ENCODE measurements at regions not wholly inside any gene's neighbourhood (a gene's known extent, or its start where the extent isn't known, plus 50 kb on each side); places are given as distances from the start of the nearest gene placed in this dataset.

- TF ChIP-seq POU2F2 (IDR thresholded peaks at IDR 0.05; ENCODE audit: low read depth, low read length) = no peak
- no peak for TF ChIP-seq SPI1 (IDR thresholded peaks at IDR 0.05; ENCODE audit: low read depth, low read length)
- TF ChIP-seq POLR2A (IDR thresholded peaks at IDR 0.05; ENCODE audit: low read depth, low read length) = no peak
- FAIRE-seq (no peak), DNase-seq (ENCODE audit: insufficient read length, low spot score) (no peak)
Observed at GRCh38 chr3:34396956-34397355, 598.5 kb downstream of the PDCD6IP start.

DNA sequence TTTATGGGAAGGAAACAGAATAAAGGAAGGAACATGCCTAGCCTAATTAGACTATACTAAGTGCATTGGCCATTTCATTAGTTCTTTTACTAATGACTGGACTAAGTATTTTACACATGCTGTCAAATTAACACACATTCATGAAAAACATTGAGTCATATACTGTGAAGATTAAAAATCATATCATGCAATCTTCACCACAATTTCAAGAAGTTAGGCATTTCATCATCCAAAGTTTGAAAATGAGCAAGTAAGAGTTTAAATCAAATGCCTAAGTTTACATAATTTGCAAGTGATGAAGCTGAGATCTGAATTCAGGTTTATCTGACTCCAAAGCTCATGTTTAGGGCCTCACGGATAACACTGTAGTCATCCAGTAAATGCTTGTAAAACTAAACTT lies 601.0 kb downstream of the PDCD6IP start:
- FAIRE-seq = no peak

DNA sequence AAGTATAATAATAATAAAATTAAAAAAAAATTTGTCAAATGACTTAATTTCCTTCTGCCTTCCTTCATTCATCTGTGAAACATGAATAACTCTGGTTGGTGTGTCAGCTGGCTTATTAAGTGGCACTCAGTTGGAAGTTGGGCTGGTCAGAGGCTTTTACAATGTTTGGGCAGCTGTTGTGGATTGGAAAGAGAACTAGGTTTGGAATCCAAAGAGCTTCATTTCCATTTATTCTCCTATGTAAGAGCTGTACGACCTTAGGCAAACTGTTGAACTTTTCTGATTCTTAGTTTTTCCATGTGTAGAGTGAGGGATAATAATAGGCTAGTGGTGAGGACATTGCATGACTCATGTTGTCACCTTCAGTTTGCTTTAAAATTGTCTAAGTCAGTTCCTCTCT lies 606.7 kb downstream of the PDCD6IP start:
- no peak for DNase-seq (ENCODE audit: insufficient read length, low spot score)
- FAIRE-seq = no peak
- no peak for TF ChIP-seq PAX5 (IDR thresholded peaks at IDR 0.05; ENCODE audit: insufficient read depth, low read length, severe bottlenecking)
- no peak for TF ChIP-seq SPI1 (IDR thresholded peaks at IDR 0.05; ENCODE audit: low read depth, low read length)
- TF ChIP-seq POU2F2 (IDR thresholded peaks at IDR 0.05; ENCODE audit: low read depth, low read length) = no peak
- no peak for TF ChIP-seq POLR2AphosphoS5 (IDR thresholded peaks at IDR 0.05; ENCODE audit: low read depth, low read length)
- TF ChIP-seq POLR2A (IDR thresholded peaks at IDR 0.05; ENCODE audit: low read depth, low read length) = no peak
- TF ChIP-seq TAF1 (IDR thresholded peaks at IDR 0.05; ENCODE audit: low read depth, low read length) = no peak

More for the DNA sequence above, 601.0 kb downstream of the PDCD6IP start:
- DNase-seq (ENCODE audit: insufficient read length, low spot score) = no peak
- TF ChIP-seq POLR2AphosphoS5 (IDR thresholded peaks at IDR 0.05; ENCODE audit: low read depth, low read length) (no peak), POU2F2 (IDR thresholded peaks at IDR 0.05; ENCODE audit: low read depth, low read length) (no peak), POLR2A (IDR thresholded peaks at IDR 0.05; ENCODE audit: low read depth, low read length) (no peak), SPI1 (IDR thresholded peaks at IDR 0.05; ENCODE audit: low read depth, low read length) (no peak), PAX5 (IDR thresholded peaks at IDR 0.05; ENCODE audit: insufficient read depth, low read length, severe bottlenecking) (no peak), TAF1 (IDR thresholded peaks at IDR 0.05; ENCODE audit: low read depth, low read length) (no peak)

- TF ChIP-seq PAX5 (IDR thresholded peaks at IDR 0.05; ENCODE audit: insufficient read depth, low read length, severe bottlenecking) (no peak), POLR2A (IDR thresholded peaks at IDR 0.05; ENCODE audit: low read depth, low read length) (no peak), POLR2AphosphoS5 (IDR thresholded peaks at IDR 0.05; ENCODE audit: low read depth, low read length) (no peak), SPI1 (IDR thresholded peaks at IDR 0.05; ENCODE audit: low read depth, low read length) (no peak), POU2F2 (IDR thresholded peaks at IDR 0.05; ENCODE audit: low read depth, low read length) (no peak), TAF1 (IDR thresholded peaks at IDR 0.05; ENCODE audit: low read depth, low read length) (no peak)
- FAIRE-seq (no peak), DNase-seq (ENCODE audit: insufficient read length, low spot score) (no peak)
Observed at GRCh38 chr3:34407281-34407680, 608.9 kb downstream of the PDCD6IP start.

DNA sequence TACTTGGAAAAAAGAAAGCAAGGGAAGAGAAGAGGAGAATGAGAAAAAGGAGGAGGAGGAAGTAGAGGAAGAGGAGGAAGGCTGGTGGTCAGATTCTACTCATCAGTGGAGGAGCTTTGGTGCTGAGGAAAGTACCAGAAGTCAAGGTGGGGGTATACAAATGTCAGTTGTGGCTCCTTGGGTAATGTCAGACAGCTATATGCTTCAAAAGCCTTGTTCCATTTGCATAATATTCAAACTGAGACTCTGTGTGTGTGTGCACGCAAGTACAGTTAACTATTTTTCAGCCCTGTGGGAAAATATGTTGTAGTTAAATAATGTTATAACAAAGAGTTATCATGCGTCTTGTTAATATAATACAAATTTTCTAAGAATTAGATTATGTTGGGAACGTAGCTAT lies 609.7 kb downstream of the PDCD6IP start:
- FAIRE-seq (no peak), DNase-seq (ENCODE audit: insufficient read length, low spot score) (no peak)
- TF ChIP-seq TAF1 (IDR thresholded peaks at IDR 0.05; ENCODE audit: low read depth, low read length) (no peak), POLR2AphosphoS5 (IDR thresholded peaks at IDR 0.05; ENCODE audit: low read depth, low read length) (no peak), PAX5 (IDR thresholded peaks at IDR 0.05; ENCODE audit: insufficient read depth, low read length, severe bottlenecking) (no peak), POLR2A (IDR thresholded peaks at IDR 0.05; ENCODE audit: low read depth, low read length) (no peak), POU2F2 (IDR thresholded peaks at IDR 0.05; ENCODE audit: low read depth, low read length) (no peak), SPI1 (IDR thresholded peaks at IDR 0.05; ENCODE audit: low read depth, low read length) (no peak)

GRCh38 chr3:34411596-34411995 lies 613.2 kb downstream of the PDCD6IP start:
- no peak for TF ChIP-seq SPI1 (IDR thresholded peaks at IDR 0.05; ENCODE audit: low read depth, low read length)
- TF ChIP-seq POLR2A (IDR thresholded peaks at IDR 0.05; ENCODE audit: low read depth, low read length) = no peak
- no peak for TF ChIP-seq TAF1 (IDR thresholded peaks at IDR 0.05; ENCODE audit: low read depth, low read length)
- TF ChIP-seq POU2F2 (IDR thresholded peaks at IDR 0.05; ENCODE audit: low read depth, low read length) = no peak
- no peak for TF ChIP-seq POLR2AphosphoS5 (IDR thresholded peaks at IDR 0.05; ENCODE audit: low read depth, low read length)
- TF ChIP-seq PAX5 (IDR thresholded peaks at IDR 0.05; ENCODE audit: insufficient read depth, low read length, severe bottlenecking) = no peak
- FAIRE-seq (no peak), DNase-seq (ENCODE audit: insufficient read length, low spot score) (no peak)

DNA sequence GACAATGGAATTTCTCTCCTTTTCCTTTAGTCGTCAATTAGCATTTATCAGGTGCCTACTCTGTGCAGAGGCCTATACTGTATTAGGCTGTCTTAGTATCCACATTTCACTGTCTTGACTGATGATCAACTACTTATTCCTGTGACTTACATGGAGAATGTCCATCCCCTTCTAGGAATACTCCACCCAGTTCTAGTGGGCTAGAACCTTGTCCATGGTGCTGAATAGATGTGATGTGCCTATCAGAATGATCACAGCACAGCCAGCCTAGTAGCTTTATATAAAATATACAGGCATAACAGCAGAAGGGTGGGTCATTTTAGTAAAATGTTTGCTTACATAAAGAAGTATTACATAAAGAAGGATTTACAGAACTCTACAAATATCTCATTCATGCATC lies 621.4 kb downstream of the PDCD6IP start:
- FAIRE-seq = no peak
- TF ChIP-seq TAF1 (IDR thresholded peaks at IDR 0.05; ENCODE audit: low read depth, low read length) (no peak), POLR2A (IDR thresholded peaks at IDR 0.05; ENCODE audit: low read depth, low read length) (no peak), POLR2AphosphoS5 (IDR thresholded peaks at IDR 0.05; ENCODE audit: low read depth, low read length) (no peak), SPI1 (IDR thresholded peaks at IDR 0.05; ENCODE audit: low read depth, low read length) (no peak), POU2F2 (IDR thresholded peaks at IDR 0.05; ENCODE audit: low read depth, low read length) (no peak), PAX5 (IDR thresholded peaks at IDR 0.05; ENCODE audit: insufficient read depth, low read length, severe bottlenecking) (no peak)
- no peak for DNase-seq (ENCODE audit: insufficient read length, low spot score)

- DNase-seq (ENCODE audit: insufficient read length, low spot score) (no peak), FAIRE-seq (no peak)
Observed at GRCh38 chr3:34421762-34422161, 623.3 kb downstream of the PDCD6IP start.

DNA sequence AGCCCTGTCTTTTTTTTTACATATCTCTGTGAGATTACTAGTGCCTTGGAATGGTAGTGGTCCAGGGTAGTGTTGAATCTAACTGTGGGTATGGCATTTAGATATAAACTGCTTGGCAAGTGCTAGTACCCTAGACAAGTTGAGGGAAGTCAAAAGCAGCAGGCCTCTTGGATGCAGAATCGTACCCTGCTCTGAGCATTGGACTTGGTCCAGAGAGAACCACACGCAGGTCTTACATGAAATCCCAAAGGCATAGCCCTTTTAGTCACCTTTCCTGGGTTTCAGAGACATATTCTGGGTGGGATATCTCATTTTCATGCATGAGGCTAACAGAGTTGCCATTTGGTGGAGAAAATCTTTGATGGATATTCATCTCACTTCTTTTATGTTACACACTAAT lies 641.4 kb downstream of the PDCD6IP start:
- FAIRE-seq = no peak
- no peak for DNase-seq (ENCODE audit: insufficient read length, low spot score)
- TF ChIP-seq POLR2AphosphoS5 (IDR thresholded peaks at IDR 0.05; ENCODE audit: low read depth, low read length) (no peak), SPI1 (IDR thresholded peaks at IDR 0.05; ENCODE audit: low read depth, low read length) (no peak), TAF1 (IDR thresholded peaks at IDR 0.05; ENCODE audit: low read depth, low read length) (no peak), PAX5 (IDR thresholded peaks at IDR 0.05; ENCODE audit: insufficient read depth, low read length, severe bottlenecking) (no peak), POLR2A (IDR thresholded peaks at IDR 0.05; ENCODE audit: low read depth, low read length) (no peak), POU2F2 (IDR thresholded peaks at IDR 0.05; ENCODE audit: low read depth, low read length) (no peak)

More at GRCh38 chr3:34421762-34422161, 623.3 kb downstream of the PDCD6IP start:
- TF ChIP-seq PAX5 (IDR thresholded peaks at IDR 0.05; ENCODE audit: insufficient read depth, low read length, severe bottlenecking) (no peak), POU2F2 (IDR thresholded peaks at IDR 0.05; ENCODE audit: low read depth, low read length) (no peak), SPI1 (IDR thresholded peaks at IDR 0.05; ENCODE audit: low read depth, low read length) (no peak), POLR2AphosphoS5 (IDR thresholded peaks at IDR 0.05; ENCODE audit: low read depth, low read length) (no peak), POLR2A (IDR thresholded peaks at IDR 0.05; ENCODE audit: low read depth, low read length) (no peak), TAF1 (IDR thresholded peaks at IDR 0.05; ENCODE audit: low read depth, low read length) (no peak)

GRCh38 chr3:34444137-34444536 lies 645.7 kb downstream of the PDCD6IP start:
- TF ChIP-seq POU2F2 (IDR thresholded peaks at IDR 0.05; ENCODE audit: low read depth, low read length) = no peak
- TF ChIP-seq POLR2AphosphoS5 (IDR thresholded peaks at IDR 0.05; ENCODE audit: low read depth, low read length) = no peak
- TF ChIP-seq PAX5 (IDR thresholded peaks at IDR 0.05; ENCODE audit: insufficient read depth, low read length, severe bottlenecking) = no peak
- TF ChIP-seq SPI1 (IDR thresholded peaks at IDR 0.05; ENCODE audit: low read depth, low read length) = no peak
- no peak for TF ChIP-seq TAF1 (IDR thresholded peaks at IDR 0.05; ENCODE audit: low read depth, low read length)
- TF ChIP-seq POLR2A (IDR thresholded peaks at IDR 0.05; ENCODE audit: low read depth, low read length) = no peak
- DNase-seq (ENCODE audit: insufficient read length, low spot score) = no peak
- FAIRE-seq = no peak
